ENCODE measurements at regions not wholly inside any gene's neighbourhood (a gene's known extent, or its start where the extent isn't known, plus 50 kb on each side); places are given as distances from the start of the nearest gene placed in this dataset.

DNA sequence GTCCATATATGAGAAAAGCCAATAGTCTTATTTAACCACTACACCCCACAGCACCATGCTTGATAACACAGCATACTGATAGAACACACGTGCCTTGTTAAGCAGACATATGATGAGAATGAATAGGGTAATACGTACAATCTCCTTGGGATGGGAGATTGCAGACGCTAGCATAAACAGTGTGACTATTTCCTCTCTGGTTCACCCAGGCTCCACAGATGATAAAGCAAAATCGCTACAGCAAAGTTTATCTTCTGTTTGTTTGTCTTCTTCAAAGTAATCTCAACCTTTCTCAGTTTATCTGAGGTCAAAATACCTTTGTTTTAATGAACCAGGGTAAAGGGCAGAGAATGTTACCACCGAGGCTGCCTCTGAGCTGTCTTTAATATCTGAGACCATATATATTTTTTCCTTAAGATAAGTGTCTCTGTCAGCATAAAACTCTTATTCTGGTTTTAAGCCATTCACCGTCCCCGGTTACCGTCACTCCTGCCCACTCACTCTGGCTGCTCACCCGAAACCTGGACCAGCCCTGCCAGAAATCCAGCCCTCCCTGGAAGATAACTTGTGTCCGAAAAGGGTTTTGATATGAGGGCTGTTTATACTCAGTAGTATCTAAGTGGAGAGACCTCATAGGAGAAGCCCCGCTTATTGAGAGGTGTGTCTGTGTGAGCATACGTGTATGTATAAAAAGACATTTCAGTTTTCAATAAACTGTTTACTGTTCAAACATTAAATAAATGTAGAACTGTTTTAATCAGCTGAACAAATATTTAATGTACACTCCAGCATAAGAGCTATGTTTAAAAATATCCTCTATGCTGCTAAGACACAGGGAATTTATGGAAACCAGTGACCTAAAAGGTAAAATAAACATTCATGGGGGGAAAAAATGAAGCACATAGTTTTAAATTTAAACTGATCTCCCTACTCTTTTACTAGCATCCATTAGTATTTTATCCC, 465.4 kb downstream of the RASEF start:
- CTCF ChIA-PET: interaction anchor here (0.7 to 1.4 kb wide), 4 partner anchors 9 to 496 kb away, joined by 3 to 9 read pairs (median 4); no protein-coding TSS in a partner anchor
- Histone ChIP-seq H3K4me1 (ENCODE audit: control insufficient read depth, insufficient read depth, low read length) (peaks cover 23% of the 10 kb centered on the region), H3K9me3 (ENCODE audit: control insufficient read depth, insufficient read depth, low read depth, low read length) (no peaks in the 10 kb centered on the region), H3K27ac (ENCODE audit: extremely low read depth, low read depth, low read length) (no peak overlapping the region; the same call in 1 of the 2 replicates), H3K36me3 (ENCODE audit: control insufficient read depth in 2 of 2, insufficient read depth in 1 of 2, low read length in 2 of 2) (no peaks in the 10 kb centered on the region), H3K4me3 (ENCODE audit: low read depth, low read length) (no peak overlapping the region)
- TF ChIP-seq GLI4 (tag by site-specific recombination; IDR thresholded peaks at IDR 0.05): no peak
- no peak for TF ChIP-seq ZBTB7A (tag by site-specific recombination; IDR thresholded peaks at IDR 0.05; ENCODE audit: low read depth)
- TF ChIP-seq, protein P1, sequence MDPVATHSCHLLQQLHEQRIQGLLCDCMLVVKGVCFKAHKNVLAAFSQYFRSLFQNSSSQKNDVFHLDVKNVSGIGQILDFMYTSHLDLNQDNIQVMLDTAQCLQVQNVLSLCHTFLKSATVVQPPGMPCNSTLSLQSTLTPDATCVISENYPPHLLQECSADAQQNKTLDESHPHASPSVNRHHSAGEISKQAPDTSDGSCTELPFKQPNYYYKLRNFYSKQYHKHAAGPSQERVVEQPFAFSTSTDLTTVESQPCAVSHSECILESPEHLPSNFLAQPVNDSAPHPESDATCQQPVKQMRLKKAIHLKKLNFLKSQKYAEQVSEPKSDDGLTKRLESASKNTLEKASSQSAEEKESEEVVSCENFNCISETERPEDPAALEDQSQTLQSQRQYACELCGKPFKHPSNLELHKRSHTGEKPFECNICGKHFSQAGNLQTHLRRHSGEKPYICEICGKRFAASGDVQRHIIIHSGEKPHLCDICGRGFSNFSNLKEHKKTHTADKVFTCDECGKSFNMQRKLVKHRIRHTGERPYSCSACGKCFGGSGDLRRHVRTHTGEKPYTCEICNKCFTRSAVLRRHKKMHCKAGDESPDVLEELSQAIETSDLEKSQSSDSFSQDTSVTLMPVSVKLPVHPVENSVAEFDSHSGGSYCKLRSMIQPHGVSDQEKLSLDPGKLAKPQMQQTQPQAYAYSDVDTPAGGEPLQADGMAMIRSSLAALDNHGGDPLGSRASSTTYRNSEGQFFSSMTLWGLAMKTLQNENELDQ (tag by site-specific recombination; IDR thresholded peaks at IDR 0.05; ENCODE audit: low read depth): no peak
- TF ChIP-seq ZNF704 (tag by site-specific recombination; IDR thresholded peaks at IDR 0.05): no peak
- TF ChIP-seq ZFHX2 (tag by site-specific recombination; conservative IDR thresholded peaks at IDR 0.05): no peak
- TF ChIP-seq ZBTB17 (tag by site-specific recombination; IDR thresholded peaks at IDR 0.05): no peak
- TF ChIP-seq ZNF830 (tag by site-specific recombination; IDR thresholded peaks at IDR 0.05; ENCODE audit: low read depth): no peak
- POLR2A ChIA-PET: no interaction called here

GRCh38 chr9:82598241-82599039, 464.5 kb downstream of the RASEF start:
- H3K9me3 ChIP-seq (ENCODE audit: control insufficient read depth, insufficient read depth, low read depth, low read length): no peaks in the 10 kb centered on the region
- H3K4me3 ChIP-seq (ENCODE audit: low read depth, low read length): no peak overlapping the region
- H3K27ac ChIP-seq (ENCODE audit: extremely low read depth, low read depth, low read length): no peak overlapping the region
- H3K4me1 ChIP-seq (ENCODE audit: control insufficient read depth, insufficient read depth, low read length): peaks cover 23% of the 10 kb centered on the region
- no peaks in the 10 kb centered on the region for H3K36me3 ChIP-seq (ENCODE audit: control insufficient read depth in 2 of 2, insufficient read depth in 1 of 2, low read length in 2 of 2)
- CTCF ChIA-PET: interaction anchor here (0.6 to 1.0 kb wide), 4 partner anchors 66 to 319 kb away, joined by 3 to 4 read pairs (median 3); no protein-coding TSS in a partner anchor
- TF ChIP-seq, protein P2, sequence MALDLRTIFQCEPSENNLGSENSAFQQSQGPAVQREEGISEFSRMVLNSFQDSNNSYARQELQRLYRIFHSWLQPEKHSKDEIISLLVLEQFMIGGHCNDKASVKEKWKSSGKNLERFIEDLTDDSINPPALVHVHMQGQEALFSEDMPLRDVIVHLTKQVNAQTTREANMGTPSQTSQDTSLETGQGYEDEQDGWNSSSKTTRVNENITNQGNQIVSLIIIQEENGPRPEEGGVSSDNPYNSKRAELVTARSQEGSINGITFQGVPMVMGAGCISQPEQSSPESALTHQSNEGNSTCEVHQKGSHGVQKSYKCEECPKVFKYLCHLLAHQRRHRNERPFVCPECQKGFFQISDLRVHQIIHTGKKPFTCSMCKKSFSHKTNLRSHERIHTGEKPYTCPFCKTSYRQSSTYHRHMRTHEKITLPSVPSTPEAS (tag by site-specific recombination; IDR thresholded peaks at IDR 0.05): peak; percentile 44; the same call in 1 of the 2 replicates
- TF ChIP-seq, protein P3, sequence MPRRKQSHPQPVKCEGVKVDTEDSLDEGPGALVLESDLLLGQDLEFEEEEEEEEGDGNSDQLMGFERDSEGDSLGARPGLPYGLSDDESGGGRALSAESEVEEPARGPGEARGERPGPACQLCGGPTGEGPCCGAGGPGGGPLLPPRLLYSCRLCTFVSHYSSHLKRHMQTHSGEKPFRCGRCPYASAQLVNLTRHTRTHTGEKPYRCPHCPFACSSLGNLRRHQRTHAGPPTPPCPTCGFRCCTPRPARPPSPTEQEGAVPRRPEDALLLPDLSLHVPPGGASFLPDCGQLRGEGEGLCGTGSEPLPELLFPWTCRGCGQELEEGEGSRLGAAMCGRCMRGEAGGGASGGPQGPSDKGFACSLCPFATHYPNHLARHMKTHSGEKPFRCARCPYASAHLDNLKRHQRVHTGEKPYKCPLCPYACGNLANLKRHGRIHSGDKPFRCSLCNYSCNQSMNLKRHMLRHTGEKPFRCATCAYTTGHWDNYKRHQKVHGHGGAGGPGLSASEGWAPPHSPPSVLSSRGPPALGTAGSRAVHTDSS (tag by site-specific recombination; IDR thresholded peaks at IDR 0.05): no peak
- POLR2A ChIA-PET: no interaction called here

GRCh38 chr9:82599336-82599949, 463.5 kb downstream of the RASEF start:
- H3K27ac ChIP-seq (ENCODE audit: extremely low read depth, low read depth, low read length): no peak overlapping the region
- no peaks in the 10 kb centered on the region for H3K9me3 ChIP-seq (ENCODE audit: control insufficient read depth, insufficient read depth, low read depth, low read length)
- H3K4me3 ChIP-seq (ENCODE audit: low read depth, low read length): no peak overlapping the region
- H3K4me1 ChIP-seq (ENCODE audit: control insufficient read depth, insufficient read depth, low read length): peaks cover 23% of the 10 kb centered on the region
- CTCF ChIA-PET: interaction anchor here (0.7 to 0.9 kb wide), 2 partner anchors 110 to 1077 kb away, joined by 3 to 4 read pairs; no protein-coding TSS in a partner anchor
- POLR2A ChIA-PET: no interaction called here
- H3K36me3 ChIP-seq (ENCODE audit: control insufficient read depth in 2 of 2, insufficient read depth in 1 of 2, low read length in 2 of 2): no peaks in the 10 kb centered on the region
- TF ChIP-seq ZNF585B (tag by site-specific recombination; IDR thresholded peaks at IDR 0.05) (no peak), ZNF580 (tag by site-specific recombination; IDR thresholded peaks at IDR 0.05) (no peak), EGR2 (tag by site-specific recombination; IDR thresholded peaks at IDR 0.05; ENCODE audit: low read depth) (no peak), ZNF138 (tag by site-specific recombination; IDR thresholded peaks at IDR 0.05; ENCODE audit: borderline replicate concordance) (no peak), ZNF426 (tag by site-specific recombination; IDR thresholded peaks at IDR 0.05) (no peak), ZSCAN23 (tag by site-specific recombination; IDR thresholded peaks at IDR 0.05) (no peak), ZNF391 (tag by site-specific recombination; IDR thresholded peaks at IDR 0.05; ENCODE audit: borderline replicate concordance, low read depth) (no peak), ZNF24 (tag by site-specific recombination; IDR thresholded peaks at IDR 0.05) (no peak), ZBTB21 (tag by site-specific recombination; IDR thresholded peaks at IDR 0.05) (no peak)
- TF ChIP-seq, protein P4, sequence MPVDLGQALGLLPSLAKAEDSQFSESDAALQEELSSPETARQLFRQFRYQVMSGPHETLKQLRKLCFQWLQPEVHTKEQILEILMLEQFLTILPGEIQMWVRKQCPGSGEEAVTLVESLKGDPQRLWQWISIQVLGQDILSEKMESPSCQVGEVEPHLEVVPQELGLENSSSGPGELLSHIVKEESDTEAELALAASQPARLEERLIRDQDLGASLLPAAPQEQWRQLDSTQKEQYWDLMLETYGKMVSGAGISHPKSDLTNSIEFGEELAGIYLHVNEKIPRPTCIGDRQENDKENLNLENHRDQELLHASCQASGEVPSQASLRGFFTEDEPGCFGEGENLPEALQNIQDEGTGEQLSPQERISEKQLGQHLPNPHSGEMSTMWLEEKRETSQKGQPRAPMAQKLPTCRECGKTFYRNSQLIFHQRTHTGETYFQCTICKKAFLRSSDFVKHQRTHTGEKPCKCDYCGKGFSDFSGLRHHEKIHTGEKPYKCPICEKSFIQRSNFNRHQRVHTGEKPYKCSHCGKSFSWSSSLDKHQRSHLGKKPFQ (tag by site-specific recombination; IDR thresholded peaks at IDR 0.05): no peak
